Stimulated activated CD8-positive, alpha-beta memory T cell treated with anti-CD3 and anti-CD28 coated beads, Interleukin-12 subunit alpha, Interleukin-12 subunit beta, amount 100 ng/mL, for 1 hour (primary cell): ENCODE measurements at regions not wholly inside any gene's neighbourhood (a gene's known extent, or its start where the extent isn't known, plus 50 kb on each side); places are given as distances from the start of the nearest gene placed in this dataset.

Experiments
- DNase-seq: peaks from one replicate; pipeline ENCODE4 v3.0.0-alpha.2; 2020; ENCODE audit warnings: low read depth

GRCh38 chr1:4016351-4017130, 116.5 kb upstream of the C1orf174 start:
- DNase-seq: no peak

GRCh38 chr1:4017636-4018365, 117.7 kb upstream of the C1orf174 start:
- DNase-seq: no peak

GRCh38 chr1:4018466-4019146, 118.5 kb upstream of the C1orf174 start:
- DNase-seq: no peak

GRCh38 chr1:4019147-4019521, 119.1 kb upstream of the C1orf174 start:
- no peak for DNase-seq

GRCh38 chr1:4019606-4020331, 119.7 kb upstream of the C1orf174 start:
- no peak for DNase-seq

- DNase-seq: no peak
These were observed 120.4 kb upstream of the C1orf174 start for GRCh38 chr1:4020449-4020848.

- no peak for DNase-seq
These were observed 121.3 kb upstream of the C1orf174 start for GRCh38 chr1:4021136-4021973.

GRCh38 chr1:4021974-4022268, 121.8 kb upstream of the C1orf174 start:
- DNase-seq: no peak

- DNase-seq: no peak
These were observed 122.6 kb upstream of the C1orf174 start for GRCh38 chr1:4022715-4023114.

GRCh38 chr1:4023678-4024077, 123.6 kb upstream of the C1orf174 start:
- DNase-seq: no peak

GRCh38 chr1:4024811-4025210, 124.7 kb upstream of the C1orf174 start:
- DNase-seq: no peak

- no peak for DNase-seq
These were observed 125.7 kb upstream of the C1orf174 start for GRCh38 chr1:4025752-4026151.

GRCh38 chr1:4027008-4027407, 126.9 kb upstream of the C1orf174 start:
- no peak for DNase-seq

- no peak for DNase-seq
These were observed 127.5 kb upstream of the C1orf174 start for GRCh38 chr1:4027492-4028138.

- DNase-seq: no peak
These were observed 128.0 kb upstream of the C1orf174 start for GRCh38 chr1:4028139-4028501.

- DNase-seq: no peak
These were observed 129.3 kb upstream of the C1orf174 start for GRCh38 chr1:4029376-4029775.

- no peak for DNase-seq
These were observed 132.5 kb upstream of the C1orf174 start for GRCh38 chr1:4032571-4032970.

- no peak for DNase-seq
These were observed 133.1 kb upstream of the C1orf174 start for GRCh38 chr1:4033129-4033676.

GRCh38 chr1:4033713-4034112, 133.6 kb upstream of the C1orf174 start:
- no peak for DNase-seq

- DNase-seq: no peak
These were observed 134.3 kb upstream of the C1orf174 start for GRCh38 chr1:4034318-4034887.

- no peak for DNase-seq
These were observed 144.9 kb upstream of the C1orf174 start for GRCh38 chr1:4044967-4045366.
